ENCODE measurements at regions not wholly inside any gene's neighbourhood (a gene's known extent, or its start where the extent isn't known, plus 50 kb on each side); places are given as distances from the start of the nearest gene placed in this dataset.

DNA sequence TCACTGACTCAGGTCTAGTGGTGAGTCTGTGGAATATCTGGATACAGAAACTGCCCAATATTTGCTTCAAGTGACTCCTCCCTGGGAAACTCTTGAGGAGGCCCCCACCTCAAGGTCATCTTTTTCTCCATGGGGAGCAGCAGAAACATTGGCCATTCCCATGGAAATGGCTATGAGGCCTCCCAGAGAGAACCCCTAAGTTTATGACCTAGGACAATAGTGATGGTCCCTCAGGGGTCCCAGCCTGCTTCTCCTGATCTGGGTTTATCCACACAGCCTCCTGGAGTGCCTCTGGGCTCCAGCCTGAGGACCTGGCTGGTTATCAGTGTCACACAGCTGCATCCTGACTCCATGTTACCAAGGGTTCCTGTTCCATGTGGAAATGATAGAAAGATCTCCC is 131.2 kb downstream of the ZNF280B start:
- TF ChIP-seq STAT6 (CRISPR knock-in tag; conservative IDR thresholded peaks at IDR 0.05; ENCODE audit: low read depth) (no peak), NFE2L1 (CRISPR knock-in tag; IDR thresholded peaks at IDR 0.05) (no peak)
- TF ChIP-seq, protein P1, sequence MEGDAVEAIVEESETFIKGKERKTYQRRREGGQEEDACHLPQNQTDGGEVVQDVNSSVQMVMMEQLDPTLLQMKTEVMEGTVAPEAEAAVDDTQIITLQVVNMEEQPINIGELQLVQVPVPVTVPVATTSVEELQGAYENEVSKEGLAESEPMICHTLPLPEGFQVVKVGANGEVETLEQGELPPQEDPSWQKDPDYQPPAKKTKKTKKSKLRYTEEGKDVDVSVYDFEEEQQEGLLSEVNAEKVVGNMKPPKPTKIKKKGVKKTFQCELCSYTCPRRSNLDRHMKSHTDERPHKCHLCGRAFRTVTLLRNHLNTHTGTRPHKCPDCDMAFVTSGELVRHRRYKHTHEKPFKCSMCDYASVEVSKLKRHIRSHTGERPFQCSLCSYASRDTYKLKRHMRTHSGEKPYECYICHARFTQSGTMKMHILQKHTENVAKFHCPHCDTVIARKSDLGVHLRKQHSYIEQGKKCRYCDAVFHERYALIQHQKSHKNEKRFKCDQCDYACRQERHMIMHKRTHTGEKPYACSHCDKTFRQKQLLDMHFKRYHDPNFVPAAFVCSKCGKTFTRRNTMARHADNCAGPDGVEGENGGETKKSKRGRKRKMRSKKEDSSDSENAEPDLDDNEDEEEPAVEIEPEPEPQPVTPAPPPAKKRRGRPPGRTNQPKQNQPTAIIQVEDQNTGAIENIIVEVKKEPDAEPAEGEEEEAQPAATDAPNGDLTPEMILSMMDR (IDR thresholded peaks at IDR 0.05), result no peak
